22Rv1 (cell line): ENCODE measurements at regions not wholly inside any gene's neighbourhood (a gene's known extent, or its start where the extent isn't known, plus 50 kb on each side); places are given as distances from the start of the nearest gene placed in this dataset.

Experiments used
- ZFX ChIP-seq: fragments of 450-650 bp; IDR thresholded peaks from 2 replicates; pipeline ENCODE4 v1.6.1; 2017; ENCODE audit warnings: antibody characterized with exemption, borderline replicate concordance
- TF ChIP-seq, protein P1 (sequence below): fragments of 450-650 bp; IDR thresholded peaks from 2 replicates; pipeline ENCODE4 v1.5.1; 2017; ENCODE audit warnings: mild to moderate bottlenecking

DNA sequence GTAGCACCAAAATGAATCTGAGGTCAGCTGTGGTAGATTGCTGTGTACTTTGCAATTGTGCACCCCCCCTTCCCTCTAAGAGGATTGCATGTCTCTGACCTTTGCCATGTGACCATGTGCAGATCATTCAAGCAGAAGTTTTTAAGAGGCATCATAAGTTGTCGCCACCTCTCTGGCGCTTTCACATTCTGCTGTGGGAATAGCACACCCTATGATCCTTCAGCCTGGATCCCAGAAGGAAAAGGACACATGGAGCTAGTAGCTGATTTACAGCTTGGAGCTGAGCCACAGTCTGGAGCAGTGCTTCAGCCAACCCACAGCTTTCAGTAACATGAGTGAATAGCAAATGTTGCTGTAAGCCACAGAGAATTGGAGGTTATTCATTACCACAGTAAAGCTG is 158.5 kb downstream of the TSEN15 start:
- TF ChIP-seq, protein P1, sequence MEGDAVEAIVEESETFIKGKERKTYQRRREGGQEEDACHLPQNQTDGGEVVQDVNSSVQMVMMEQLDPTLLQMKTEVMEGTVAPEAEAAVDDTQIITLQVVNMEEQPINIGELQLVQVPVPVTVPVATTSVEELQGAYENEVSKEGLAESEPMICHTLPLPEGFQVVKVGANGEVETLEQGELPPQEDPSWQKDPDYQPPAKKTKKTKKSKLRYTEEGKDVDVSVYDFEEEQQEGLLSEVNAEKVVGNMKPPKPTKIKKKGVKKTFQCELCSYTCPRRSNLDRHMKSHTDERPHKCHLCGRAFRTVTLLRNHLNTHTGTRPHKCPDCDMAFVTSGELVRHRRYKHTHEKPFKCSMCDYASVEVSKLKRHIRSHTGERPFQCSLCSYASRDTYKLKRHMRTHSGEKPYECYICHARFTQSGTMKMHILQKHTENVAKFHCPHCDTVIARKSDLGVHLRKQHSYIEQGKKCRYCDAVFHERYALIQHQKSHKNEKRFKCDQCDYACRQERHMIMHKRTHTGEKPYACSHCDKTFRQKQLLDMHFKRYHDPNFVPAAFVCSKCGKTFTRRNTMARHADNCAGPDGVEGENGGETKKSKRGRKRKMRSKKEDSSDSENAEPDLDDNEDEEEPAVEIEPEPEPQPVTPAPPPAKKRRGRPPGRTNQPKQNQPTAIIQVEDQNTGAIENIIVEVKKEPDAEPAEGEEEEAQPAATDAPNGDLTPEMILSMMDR: no peak
- TF ChIP-seq ZFX: no peak
